ENCODE measurements at regions not wholly inside any gene's neighbourhood (a gene's known extent, or its start where the extent isn't known, plus 50 kb on each side); places are given as distances from the start of the nearest gene placed in this dataset.

DNA sequence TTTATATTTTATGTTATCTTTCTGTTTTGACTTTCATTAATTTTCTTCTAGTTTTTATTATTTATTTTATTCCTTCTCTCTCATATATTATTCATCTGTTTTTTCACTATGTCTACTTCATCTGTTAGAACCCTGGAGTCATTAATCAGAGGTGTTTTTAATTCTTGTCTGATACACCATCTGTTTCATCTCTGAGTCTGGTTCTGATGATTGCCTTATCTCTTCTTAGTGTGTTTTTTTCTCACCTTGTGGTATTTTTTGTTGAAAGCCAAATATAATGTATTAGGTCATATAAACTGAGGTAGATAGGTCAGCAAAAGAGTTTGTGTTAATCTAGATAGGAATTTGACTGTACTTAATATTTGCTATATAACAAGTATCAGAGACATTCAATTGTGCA, 1005.7 kb upstream of the NCAM2 start:
- in situ Hi-C loops (cut with MboI; ENCODE audit: low sequenced_read_pairs, unreplicated experiment), result no loop called here
- no peak for DNase-seq (ENCODE audit: low spot score)
- TF ChIP-seq, protein P1, sequence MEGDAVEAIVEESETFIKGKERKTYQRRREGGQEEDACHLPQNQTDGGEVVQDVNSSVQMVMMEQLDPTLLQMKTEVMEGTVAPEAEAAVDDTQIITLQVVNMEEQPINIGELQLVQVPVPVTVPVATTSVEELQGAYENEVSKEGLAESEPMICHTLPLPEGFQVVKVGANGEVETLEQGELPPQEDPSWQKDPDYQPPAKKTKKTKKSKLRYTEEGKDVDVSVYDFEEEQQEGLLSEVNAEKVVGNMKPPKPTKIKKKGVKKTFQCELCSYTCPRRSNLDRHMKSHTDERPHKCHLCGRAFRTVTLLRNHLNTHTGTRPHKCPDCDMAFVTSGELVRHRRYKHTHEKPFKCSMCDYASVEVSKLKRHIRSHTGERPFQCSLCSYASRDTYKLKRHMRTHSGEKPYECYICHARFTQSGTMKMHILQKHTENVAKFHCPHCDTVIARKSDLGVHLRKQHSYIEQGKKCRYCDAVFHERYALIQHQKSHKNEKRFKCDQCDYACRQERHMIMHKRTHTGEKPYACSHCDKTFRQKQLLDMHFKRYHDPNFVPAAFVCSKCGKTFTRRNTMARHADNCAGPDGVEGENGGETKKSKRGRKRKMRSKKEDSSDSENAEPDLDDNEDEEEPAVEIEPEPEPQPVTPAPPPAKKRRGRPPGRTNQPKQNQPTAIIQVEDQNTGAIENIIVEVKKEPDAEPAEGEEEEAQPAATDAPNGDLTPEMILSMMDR (IDR thresholded peaks at IDR 0.05; ENCODE audit: borderline replicate concordance, control extremely low read depth, extremely low read depth, insufficient read depth, missing control alignments), result no peak

DNA sequence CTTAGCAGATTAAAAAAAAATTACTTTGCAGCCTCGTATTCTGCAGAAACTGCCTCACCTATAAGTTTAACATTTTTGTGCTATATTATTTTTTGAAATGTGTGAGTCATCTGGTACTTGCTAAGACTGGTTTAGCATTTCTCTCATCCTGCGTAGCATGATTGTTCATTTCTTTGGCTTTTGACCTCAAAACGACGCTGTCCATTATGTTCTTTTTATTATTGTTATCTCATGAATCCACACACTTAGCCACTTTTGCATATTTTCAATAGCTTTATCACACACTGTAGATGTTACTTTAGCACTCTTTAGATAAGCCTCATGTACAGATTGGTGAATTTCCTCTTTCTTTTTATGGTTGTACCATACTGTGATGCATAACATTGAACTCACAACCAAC, 1004.9 kb upstream of the NCAM2 start:
- no peak for DNase-seq (ENCODE audit: low spot score)
- TF ChIP-seq, protein P1 (IDR thresholded peaks at IDR 0.05; ENCODE audit: borderline replicate concordance, control extremely low read depth, extremely low read depth, insufficient read depth, missing control alignments), result no peak
- in situ Hi-C loops (cut with MboI; ENCODE audit: low sequenced_read_pairs, unreplicated experiment), result no loop called here

GRCh38 chr21:19995253-19995652, 1003.0 kb upstream of the NCAM2 start:
- TF ChIP-seq, protein P1 (IDR thresholded peaks at IDR 0.05; ENCODE audit: borderline replicate concordance, control extremely low read depth, extremely low read depth, insufficient read depth, missing control alignments), result no peak
- in situ Hi-C loops (cut with MboI; ENCODE audit: low sequenced_read_pairs, unreplicated experiment), result no loop called here
- DNase-seq (ENCODE audit: low spot score), result no peak

DNA sequence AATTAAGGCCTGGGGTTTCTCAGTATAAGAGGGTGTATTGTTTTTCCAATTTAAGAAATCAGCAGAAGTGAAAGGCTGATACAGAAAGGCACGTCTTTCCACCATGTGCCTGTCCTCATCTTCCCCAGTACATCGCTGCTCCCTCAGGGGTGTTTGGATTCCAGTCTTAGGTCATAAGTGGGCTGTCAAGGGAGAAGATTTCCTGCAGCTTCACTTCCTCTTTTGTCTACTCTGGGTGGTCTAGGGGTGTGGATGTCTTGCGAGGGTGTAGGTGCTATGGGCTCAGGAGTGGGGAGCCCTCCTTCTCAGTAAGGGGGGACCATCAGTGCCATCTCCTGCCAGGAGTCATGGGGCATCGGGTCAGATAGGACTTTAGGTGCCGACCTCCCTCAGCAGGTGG, 999.8 kb upstream of the NCAM2 start:
- no peak for DNase-seq (ENCODE audit: low spot score)
- TF ChIP-seq, protein P1 (IDR thresholded peaks at IDR 0.05; ENCODE audit: borderline replicate concordance, control extremely low read depth, extremely low read depth, insufficient read depth, missing control alignments), result no peak
- in situ Hi-C loops (cut with MboI; ENCODE audit: low sequenced_read_pairs, unreplicated experiment), result no loop called here

- TF ChIP-seq, protein P1 (IDR thresholded peaks at IDR 0.05; ENCODE audit: borderline replicate concordance, control extremely low read depth, extremely low read depth, insufficient read depth, missing control alignments), result no peak
- in situ Hi-C loops (cut with MboI; ENCODE audit: low sequenced_read_pairs, unreplicated experiment), result no loop called here
- DNase-seq (ENCODE audit: low spot score), result no peak
Observed at GRCh38 chr21:19999369-20000272, 998.6 kb upstream of the NCAM2 start.

DNA sequence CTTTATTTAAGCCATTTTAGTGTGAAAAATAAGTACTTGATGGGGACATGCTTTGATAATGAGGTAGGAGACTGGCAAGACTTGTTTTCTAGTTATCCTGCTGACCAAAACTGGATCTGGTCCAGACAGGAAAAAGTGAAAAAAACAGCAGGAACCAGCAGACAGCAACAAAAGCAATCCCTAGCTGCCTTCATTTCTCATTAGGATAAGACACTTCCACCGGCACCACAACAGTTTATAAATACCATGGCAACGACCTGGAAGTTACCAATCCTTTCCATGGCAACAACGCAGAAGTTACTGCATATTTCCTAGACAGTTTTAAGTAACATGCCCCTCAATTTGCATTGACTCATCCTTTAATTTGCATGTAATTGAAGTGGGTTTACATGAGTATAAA, 993.8 kb upstream of the NCAM2 start:
- TF ChIP-seq, protein P1 (IDR thresholded peaks at IDR 0.05; ENCODE audit: borderline replicate concordance, control extremely low read depth, extremely low read depth, insufficient read depth, missing control alignments), result no peak
- DNase-seq (ENCODE audit: low spot score), result no peak
- in situ Hi-C loops (cut with MboI; ENCODE audit: low sequenced_read_pairs, unreplicated experiment), result no loop called here
